NT2/D1 (cell line): ENCODE measurements at regions not wholly inside any gene's neighbourhood (a gene's known extent, or its start where the extent isn't known, plus 50 kb on each side); places are given as distances from the start of the nearest gene placed in this dataset.

ENCODE experiments used
- SUZ12 ChIP-seq: IDR thresholded peaks from 2 replicates; pipeline ENCODE4 v1.6.1; 2011; ENCODE audit not compliant: insufficient read length, insufficient read depth; ENCODE audit errors: extremely low read depth
- ZNF274 ChIP-seq: IDR thresholded peaks from 2 replicates; pipeline ENCODE4 v1.6.1; 2011; ENCODE audit warnings: mild to moderate bottlenecking, low read depth, low read length

DNA sequence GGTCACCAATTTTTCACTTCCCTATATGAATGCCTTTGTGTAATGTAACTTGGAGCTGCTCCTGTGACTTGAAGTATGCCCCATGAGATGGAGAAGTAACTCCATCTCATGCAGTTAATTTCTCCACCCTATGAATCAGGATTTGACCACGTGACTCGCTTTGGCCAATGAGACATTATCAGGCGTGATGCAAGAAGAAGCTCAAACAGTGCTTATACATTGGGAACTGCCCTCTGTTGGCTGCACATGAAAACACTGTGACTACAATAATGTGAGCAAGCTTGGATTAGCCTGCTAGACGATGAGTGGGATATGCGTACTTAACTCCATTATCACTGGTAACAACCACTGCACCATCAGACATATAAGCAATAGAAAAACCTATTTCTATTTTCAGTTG, 684.4 kb downstream of the PLA2G4A start:
- TF ChIP-seq ZNF274 (no peak), SUZ12 (no peak)
